GM12892 (cell line): ENCODE measurements at regions not wholly inside any gene's neighbourhood (a gene's known extent, or its start where the extent isn't known, plus 50 kb on each side); places are given as distances from the start of the nearest gene placed in this dataset.

Experiments used
- POLR2A ChIP-seq: IDR thresholded peaks from 2 replicates; pipeline ENCODE4 v1.6.1; 2011; ENCODE audit warnings: low read depth, low read length, control low read depth
- POLR2AphosphoS5 ChIP-seq: IDR thresholded peaks from 2 replicates; pipeline ENCODE4 v1.6.1; 2011; ENCODE audit warnings: low read depth, low read length, control low read depth
- TAF1 ChIP-seq: IDR thresholded peaks from 2 replicates; pipeline ENCODE4 v1.6.1; 2011; ENCODE audit warnings: low read depth, mild to moderate bottlenecking, control low read depth, low read length, borderline replicate concordance

DNA sequence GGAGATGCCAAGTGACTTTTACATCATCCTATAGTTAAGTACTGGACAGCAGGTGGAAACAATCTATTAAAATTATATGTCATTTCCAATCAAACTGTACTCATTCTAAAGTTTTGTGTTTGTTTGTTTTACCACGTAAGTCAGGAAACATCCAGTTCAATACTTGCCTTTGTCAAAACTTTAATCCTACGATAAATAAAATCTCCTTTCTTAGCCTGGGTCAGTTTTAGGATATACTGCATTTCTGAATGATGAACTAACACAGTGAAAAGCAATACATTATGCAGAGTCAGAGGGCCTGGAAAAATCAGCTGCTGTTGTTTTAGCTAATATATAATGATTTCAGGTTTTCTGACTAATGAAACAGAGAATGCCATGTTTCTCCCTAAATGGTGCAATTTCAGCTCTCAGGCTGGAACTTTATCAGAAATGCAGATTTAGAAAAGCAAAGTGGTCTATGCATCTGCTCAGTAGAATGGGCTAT, 756.4 kb downstream of the CDH11 start:
- TF ChIP-seq POLR2A (no peak), POLR2AphosphoS5 (no peak), TAF1 (no peak)
